ENCODE measurements at regions not wholly inside any gene's neighbourhood (a gene's known extent, or its start where the extent isn't known, plus 50 kb on each side); places are given as distances from the start of the nearest gene placed in this dataset.

DNA sequence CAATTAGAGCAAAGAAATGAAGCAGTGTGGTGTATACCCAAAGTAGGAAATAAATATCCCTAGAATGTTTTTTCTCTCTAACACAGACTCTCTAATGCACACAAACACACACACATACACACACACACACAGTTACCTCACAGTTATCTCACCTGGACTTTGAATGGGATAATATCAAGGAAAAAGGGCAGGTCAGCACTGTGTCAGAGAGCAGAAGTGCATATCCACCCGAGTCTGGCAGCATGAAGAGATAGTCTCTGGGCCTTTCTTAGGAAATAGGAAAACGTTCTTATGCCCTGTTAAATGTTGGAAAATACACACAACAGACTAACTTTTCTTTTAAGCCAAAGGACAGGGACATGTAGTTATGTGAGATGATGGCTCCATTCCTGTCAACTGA, 162.0 kb downstream of the COL6A3 start:
- Histone ChIP-seq H3K27me3 (no peaks in the 10 kb centered on the region), H3K9me3 (no peaks in the 10 kb centered on the region), H3K4me3 (no peak overlapping the region), H3K27ac (no peak overlapping the region), H3K4me1 (peaks cover 18% of the 10 kb centered on the region), H3K36me3 (no peaks in the 10 kb centered on the region)
- 84% methylated on average over 2 of the region's 2 CpGs for WGBS
- DNase-seq (ENCODE audit: low spot score in 2 of 2) = no peak
- TF ChIP-seq POLR2A (IDR thresholded peaks at IDR 0.05) = no peak
- TF ChIP-seq POLR2AphosphoS5 (IDR thresholded peaks at IDR 0.05) = no peak
- TF ChIP-seq, protein P1, sequence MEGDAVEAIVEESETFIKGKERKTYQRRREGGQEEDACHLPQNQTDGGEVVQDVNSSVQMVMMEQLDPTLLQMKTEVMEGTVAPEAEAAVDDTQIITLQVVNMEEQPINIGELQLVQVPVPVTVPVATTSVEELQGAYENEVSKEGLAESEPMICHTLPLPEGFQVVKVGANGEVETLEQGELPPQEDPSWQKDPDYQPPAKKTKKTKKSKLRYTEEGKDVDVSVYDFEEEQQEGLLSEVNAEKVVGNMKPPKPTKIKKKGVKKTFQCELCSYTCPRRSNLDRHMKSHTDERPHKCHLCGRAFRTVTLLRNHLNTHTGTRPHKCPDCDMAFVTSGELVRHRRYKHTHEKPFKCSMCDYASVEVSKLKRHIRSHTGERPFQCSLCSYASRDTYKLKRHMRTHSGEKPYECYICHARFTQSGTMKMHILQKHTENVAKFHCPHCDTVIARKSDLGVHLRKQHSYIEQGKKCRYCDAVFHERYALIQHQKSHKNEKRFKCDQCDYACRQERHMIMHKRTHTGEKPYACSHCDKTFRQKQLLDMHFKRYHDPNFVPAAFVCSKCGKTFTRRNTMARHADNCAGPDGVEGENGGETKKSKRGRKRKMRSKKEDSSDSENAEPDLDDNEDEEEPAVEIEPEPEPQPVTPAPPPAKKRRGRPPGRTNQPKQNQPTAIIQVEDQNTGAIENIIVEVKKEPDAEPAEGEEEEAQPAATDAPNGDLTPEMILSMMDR (IDR thresholded peaks at IDR 0.05) = no peak
- TF ChIP-seq EP300 (IDR thresholded peaks at IDR 0.05) = no peak

DNA sequence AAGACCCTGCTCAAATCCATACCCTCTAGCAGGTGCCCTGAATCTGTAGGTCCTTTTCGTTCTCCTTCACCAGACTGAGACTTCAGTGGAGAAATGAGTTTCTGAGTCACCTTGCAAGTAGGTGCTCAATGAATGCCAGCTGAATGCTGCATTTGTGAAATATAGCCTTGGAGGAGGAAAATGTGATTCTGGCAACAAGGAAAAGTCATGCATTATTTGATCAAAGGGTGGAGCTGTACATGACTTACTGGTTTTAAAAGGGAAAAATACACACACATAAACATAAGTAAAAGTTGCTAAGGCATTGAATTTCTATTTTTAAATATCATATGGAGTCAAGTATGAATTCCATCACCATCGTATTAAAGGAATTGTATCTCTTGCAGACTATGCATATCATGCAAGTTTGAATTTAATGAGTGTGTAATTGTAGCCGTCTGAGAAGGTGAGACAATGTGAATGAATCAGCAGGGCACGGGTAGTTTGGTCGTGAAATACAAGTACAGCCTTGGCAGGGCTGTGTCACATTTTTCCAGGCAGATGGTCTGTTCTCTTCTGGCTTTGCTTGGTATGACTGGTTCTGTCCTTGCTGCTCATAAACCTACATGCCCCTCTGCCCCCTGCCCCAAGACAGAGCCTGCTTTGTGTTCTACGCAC, 160.8 kb downstream of the COL6A3 start:
- peak overlapping the region; percentile 48 for H3K27ac ChIP-seq
- no peak for TF ChIP-seq POLR2A (IDR thresholded peaks at IDR 0.05)
- TF ChIP-seq EP300 (IDR thresholded peaks at IDR 0.05) = no peak
- TF ChIP-seq POLR2AphosphoS5 (IDR thresholded peaks at IDR 0.05) = no peak
- TF ChIP-seq, protein P1 (IDR thresholded peaks at IDR 0.05) = no peak
- 77% methylated on average over 6 of the region's 6 CpGs for WGBS

DNA sequence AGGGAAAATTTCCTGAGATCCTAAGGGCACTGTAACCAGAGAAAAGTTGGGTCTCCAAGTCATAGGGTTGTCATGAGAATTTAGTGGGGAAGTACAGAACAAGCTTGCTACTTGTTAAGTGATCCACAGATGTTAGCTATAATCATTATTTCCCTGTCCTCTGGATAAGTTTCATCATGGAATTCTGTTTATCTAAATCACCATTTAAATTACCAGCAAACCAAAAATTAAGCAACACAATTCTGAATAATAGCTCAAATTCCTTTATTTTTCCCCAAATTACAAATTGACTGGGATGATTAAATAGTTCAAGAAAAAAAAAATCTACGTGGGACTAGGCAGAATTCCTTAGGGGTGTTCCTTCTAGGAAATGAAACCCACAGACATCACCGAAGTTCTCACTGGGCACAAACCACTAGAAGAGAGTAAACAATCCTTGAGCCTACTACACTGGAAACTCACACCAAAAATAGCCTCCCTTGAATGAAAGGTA, 159.5 kb downstream of the COL6A3 start:
- peak overlapping the region; percentile 80 for H3K27ac ChIP-seq
- TF ChIP-seq POLR2A (IDR thresholded peaks at IDR 0.05) = no peak
- TF ChIP-seq POLR2AphosphoS5 (IDR thresholded peaks at IDR 0.05) = peak in 1 of 3 donors; percentile 38
- no peak for TF ChIP-seq EP300 (IDR thresholded peaks at IDR 0.05)
- H3K4me1 ChIP-seq = peaks cover 35% of the 10 kb centered on the region
- no peaks in the 10 kb centered on the region for H3K36me3 ChIP-seq
- H3K9me3 ChIP-seq = no peaks in the 10 kb centered on the region
- H3K4me3 ChIP-seq = no peak overlapping the region
- 53% methylated on average over 2 of the region's 2 CpGs for WGBS
- no peak for DNase-seq (ENCODE audit: low spot score in 2 of 2)
- no peaks in the 10 kb centered on the region for H3K27me3 ChIP-seq

More for the DNA sequence above, 160.8 kb downstream of the COL6A3 start:
- Histone ChIP-seq H3K27me3 (no peaks in the 10 kb centered on the region), H3K4me3 (no peak overlapping the region), H3K4me1 (peaks cover 30% of the 10 kb centered on the region), H3K9me3 (no peaks in the 10 kb centered on the region), H3K36me3 (no peaks in the 10 kb centered on the region)
- no peak for DNase-seq (ENCODE audit: low spot score in 2 of 2)

DNA sequence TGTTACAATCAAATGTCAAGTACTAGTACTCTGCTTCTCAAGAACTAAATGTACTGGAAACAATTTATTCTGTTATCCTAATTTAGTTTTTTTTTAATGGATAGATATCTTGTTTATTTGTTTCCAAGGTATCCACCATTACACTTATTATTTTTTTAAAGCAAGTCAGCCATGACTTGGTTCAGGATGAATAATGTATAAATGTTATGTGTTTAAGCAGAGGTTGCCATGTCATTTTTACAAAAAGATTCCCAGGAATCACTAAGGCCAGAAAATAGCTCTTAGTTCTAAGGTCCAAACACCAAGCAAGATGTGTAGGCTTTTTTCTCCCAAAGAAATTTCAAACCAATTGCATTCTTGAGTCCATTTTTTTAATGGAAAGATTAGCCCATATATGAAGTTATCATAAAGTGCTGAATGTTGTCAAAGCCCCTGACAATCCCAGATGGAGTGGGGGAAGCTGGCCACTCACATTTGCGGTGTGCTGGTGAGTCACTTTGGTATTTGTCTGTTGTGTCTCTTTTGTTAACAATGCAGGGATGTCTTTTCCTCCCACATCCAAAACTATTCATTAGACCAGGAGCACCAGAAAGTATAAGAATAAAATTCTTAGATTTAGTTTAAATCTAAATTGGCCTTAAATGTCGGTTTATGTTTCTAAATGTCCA, 158.9 kb downstream of the COL6A3 start:
- peak overlapping the region; percentile 80 for H3K27ac ChIP-seq

DNA sequence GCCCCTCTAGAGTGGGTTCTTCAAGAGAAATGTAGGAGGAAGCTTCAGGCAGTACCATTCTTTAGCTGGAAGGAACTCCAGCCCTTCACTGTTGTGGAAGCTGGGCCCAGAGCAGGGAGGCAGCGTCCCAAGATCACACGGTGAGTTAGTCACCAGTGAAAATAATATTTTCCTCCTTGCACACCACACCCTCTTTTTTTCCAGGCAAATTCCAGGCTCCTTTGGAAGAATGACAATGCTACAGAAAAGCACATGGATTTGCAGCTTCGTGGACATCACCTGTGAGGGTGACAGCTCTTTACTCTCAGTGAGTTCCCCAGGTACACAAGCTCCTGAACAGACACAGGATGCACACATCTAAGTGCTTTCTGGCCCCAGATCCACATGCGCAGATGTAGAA, 157.1 kb downstream of the COL6A3 start:
- Histone ChIP-seq H3K9me3 (no peaks in the 10 kb centered on the region), H3K27me3 (no peaks in the 10 kb centered on the region), H3K4me3 (no peak overlapping the region), H3K27ac (peak overlapping the region; percentile 80), H3K4me1 (peaks cover 35% of the 10 kb centered on the region), H3K36me3 (no peaks in the 10 kb centered on the region)
- TF ChIP-seq, protein P1 (IDR thresholded peaks at IDR 0.05) = no peak
- TF ChIP-seq EP300 (IDR thresholded peaks at IDR 0.05) (no peak), POLR2A (IDR thresholded peaks at IDR 0.05) (no peak), POLR2AphosphoS5 (IDR thresholded peaks at IDR 0.05) (no peak)
- 32% methylated on average over 4 of the region's 4 CpGs for WGBS
- DNase-seq (ENCODE audit: low spot score in 2 of 2) = no peak

More for the DNA sequence above, 158.9 kb downstream of the COL6A3 start:
- TF ChIP-seq POLR2AphosphoS5 (IDR thresholded peaks at IDR 0.05) (no peak), POLR2A (IDR thresholded peaks at IDR 0.05) (no peak), EP300 (IDR thresholded peaks at IDR 0.05) (no peak)
- TF ChIP-seq, protein P1 (IDR thresholded peaks at IDR 0.05) = no peak
- Histone ChIP-seq H3K36me3 (no peaks in the 10 kb centered on the region), H3K4me1 (peaks cover 35% of the 10 kb centered on the region), H3K27me3 (no peaks in the 10 kb centered on the region), H3K9me3 (no peaks in the 10 kb centered on the region), H3K4me3 (no peak overlapping the region)
- no peak for DNase-seq (ENCODE audit: low spot score in 2 of 2)
- 76% methylated on average over 2 of the region's 2 CpGs for WGBS

All from suprapubic skin (tissue), 4 donors.